Large intestine (tissue), 3 donors: ENCODE measurements at regions not wholly inside any gene's neighbourhood (a gene's known extent, or its start where the extent isn't known, plus 50 kb on each side); places are given as distances from the start of the nearest gene placed in this dataset.
A peak's percentile ranks its signal among the peaks of the same experiment; 100 is the strongest.

Experiments used
- DNase-seq, 2 donors: peaks; one replicate each; pipeline versions ENCODE4 v3.0.0 to v3.0.0-alpha.2; 2013
- H3K27ac ChIP-seq: one replicate; pipeline ENCODE4 v1.5.1; 2013; ENCODE audit warnings: low read length
- H3K27me3 ChIP-seq: 2 replicates; pipeline ENCODE4 v1.6.1; 2013; ENCODE audit warnings: low read length; ENCODE audit not compliant: control insufficient read depth, insufficient read depth
- H3K36me3 ChIP-seq: 2 replicates; pipeline ENCODE4 v1.6.1; 2013; ENCODE audit warnings: low read length; ENCODE audit not compliant: control insufficient read depth, insufficient read depth
- H3K4me1 ChIP-seq: one replicate; pipeline ENCODE4 v1.6.1; 2013; ENCODE audit warnings: low read length; ENCODE audit not compliant: control insufficient read depth, insufficient read depth
- H3K4me3 ChIP-seq: one replicate; pipeline ENCODE4 v1.5.1; 2013; ENCODE audit warnings: low read length
- H3K9me3 ChIP-seq: one replicate; pipeline ENCODE4 v1.6.1; 2013; ENCODE audit warnings: mild to moderate bottlenecking, low read depth, low read length, moderate library complexity; ENCODE audit not compliant: control insufficient read depth
- WGBS: methylation state at CpG from one replicate; pipeline ENCODE4 v1.1.5; 2013; ENCODE audit warnings: low lambda C conversion rate; ENCODE audit not compliant: insufficient coverage; 5-methylcytosine and 5-hydroxymethylcytosine counted together

- WGBS, result no CpG with 5 or more reads among the region's 4 CpGs
- Histone ChIP-seq H3K9me3 (no peaks in the 10 kb centered on the region), H3K4me1 (no peaks in the 10 kb centered on the region), H3K4me3 (no peak overlapping the region), H3K27ac (no peak overlapping the region), H3K36me3 (no peaks in the 10 kb centered on the region), H3K27me3 (no peaks in the 10 kb centered on the region)
- no peak for DNase-seq
These were observed 146.8 kb downstream of the RPS12 start for GRCh38 chr6:132961122-132961521.

DNA sequence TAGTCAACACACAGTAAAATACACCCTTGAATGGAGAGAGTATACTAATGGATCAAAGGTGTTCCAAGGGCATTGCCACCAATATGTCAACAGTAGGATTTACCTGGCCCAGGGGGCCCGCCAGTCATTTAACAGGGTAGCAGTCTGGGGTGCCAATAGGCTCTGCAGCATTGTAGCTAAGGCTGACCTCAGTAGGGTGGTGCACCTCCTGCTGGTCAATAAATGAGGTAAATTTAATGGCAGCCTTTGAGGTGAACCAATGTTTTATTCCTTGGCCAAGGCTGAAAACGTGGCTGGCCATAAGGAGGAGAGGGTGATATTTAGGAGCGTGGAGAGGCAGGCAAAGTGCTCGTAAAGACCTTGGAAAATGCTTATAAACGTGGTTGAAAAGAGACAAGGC, 147.2 kb downstream of the RPS12 start:
- Histone ChIP-seq H3K4me3 (no peak overlapping the region), H3K36me3 (no peaks in the 10 kb centered on the region), H3K27ac (no peak overlapping the region), H3K4me1 (no peaks in the 10 kb centered on the region), H3K27me3 (no peaks in the 10 kb centered on the region), H3K9me3 (no peaks in the 10 kb centered on the region)
- WGBS, result 91% methylated on average over 4 of the region's 5 CpGs
- DNase-seq, result no peak

DNA sequence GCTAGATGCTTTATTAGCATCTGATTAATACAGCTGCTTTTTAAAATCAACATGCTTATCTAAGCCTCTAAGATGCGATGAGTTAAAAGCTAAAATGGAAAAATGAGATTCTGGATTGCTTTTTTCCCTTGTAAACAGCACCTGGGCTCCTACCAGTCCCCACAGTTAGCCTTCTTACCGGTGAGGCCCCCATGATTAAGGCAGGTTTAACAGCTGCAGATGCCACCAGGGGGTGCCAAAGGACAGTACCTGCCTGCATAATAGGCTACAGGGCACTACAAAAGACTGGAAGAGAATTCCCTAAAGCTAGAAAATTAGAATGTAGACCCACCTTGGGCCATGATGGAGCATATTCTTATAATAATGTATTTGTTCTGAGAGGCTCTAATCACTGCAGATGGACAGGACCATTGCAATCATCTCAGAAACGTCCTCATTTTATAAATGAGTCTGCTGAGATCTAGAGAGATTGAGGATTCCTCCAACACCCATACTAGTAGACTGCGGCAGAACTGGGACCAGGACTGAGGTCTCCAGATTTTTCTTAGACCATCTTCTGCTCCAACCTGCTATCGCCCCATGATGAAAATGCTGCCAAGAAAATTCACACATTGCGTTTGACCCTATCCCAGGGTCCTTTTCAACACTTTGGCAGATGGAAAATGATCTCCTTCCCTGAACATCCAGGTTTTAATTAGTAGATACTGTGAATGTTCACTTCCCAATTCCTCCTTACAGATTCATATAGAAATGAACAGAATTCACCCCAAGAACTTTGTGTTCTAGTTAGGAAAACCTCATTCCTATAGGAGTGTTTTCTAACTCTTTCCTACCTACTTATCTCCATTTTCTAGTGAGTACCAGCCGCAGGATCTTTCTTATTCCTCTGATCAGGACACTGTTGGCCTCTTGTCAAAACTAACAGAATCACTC, 148.8 kb downstream of the RPS12 start:
- H3K27ac ChIP-seq, result no peak overlapping the region
- no peaks in the 10 kb centered on the region for H3K9me3 ChIP-seq
- H3K36me3 ChIP-seq, result no peaks in the 10 kb centered on the region
- H3K4me1 ChIP-seq, result no peaks in the 10 kb centered on the region
- DNase-seq, result peak; percentile 13 to 29
- H3K4me3 ChIP-seq, result no peak overlapping the region
- H3K27me3 ChIP-seq, result no peaks in the 10 kb centered on the region
- no CpG with 5 or more reads among the region's 7 CpGs for WGBS

DNA sequence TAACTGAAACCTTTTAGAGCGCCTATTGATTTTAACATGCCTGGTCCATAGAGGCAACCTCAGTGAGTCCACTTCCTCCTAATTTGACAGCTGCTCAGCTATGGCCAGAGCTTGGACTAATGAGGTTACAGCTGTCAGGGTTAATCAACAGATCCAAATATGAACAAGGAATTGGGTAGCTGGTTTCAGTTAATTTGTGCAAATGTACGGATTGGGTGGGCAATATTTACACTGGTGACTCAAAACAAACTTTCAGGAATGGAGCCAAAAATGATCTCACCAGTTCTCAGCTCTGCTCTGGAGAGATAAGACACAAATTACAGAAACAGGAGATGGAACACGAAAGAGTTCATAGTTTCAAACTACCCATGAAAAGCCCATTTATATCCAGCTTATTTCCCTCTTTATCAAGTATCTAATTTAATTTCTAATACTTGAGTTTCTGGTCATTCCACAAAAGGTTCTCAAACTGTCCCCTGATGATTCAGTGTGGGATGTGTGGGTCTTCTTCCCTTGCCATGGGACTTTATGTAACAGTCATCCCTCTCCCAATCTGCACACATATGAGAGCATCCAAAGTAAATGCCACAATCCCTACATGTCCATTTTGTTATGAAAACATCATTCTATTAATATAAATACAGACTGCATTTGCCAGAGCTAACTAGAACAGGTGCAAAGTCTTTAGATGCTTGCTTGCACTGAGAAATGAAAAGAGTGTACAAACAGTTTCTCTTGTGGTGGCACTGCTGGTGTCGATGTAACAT, 149.9 kb downstream of the RPS12 start:
- DNase-seq, result peak in 1 of 2 donors; percentile 28
- Histone ChIP-seq H3K4me1 (no peaks in the 10 kb centered on the region), H3K27me3 (no peaks in the 10 kb centered on the region), H3K9me3 (no peaks in the 10 kb centered on the region), H3K36me3 (no peaks in the 10 kb centered on the region), H3K4me3 (no peak overlapping the region), H3K27ac (no peak overlapping the region)
- WGBS, result 0% methylated on average over 1 of the region's 4 CpGs

- no peak overlapping the region for H3K27ac ChIP-seq
- no peaks in the 10 kb centered on the region for H3K27me3 ChIP-seq
- no peak overlapping the region for H3K4me3 ChIP-seq
- 60% methylated on average over 1 of the region's 2 CpGs for WGBS
- no peak for DNase-seq
- no peaks in the 10 kb centered on the region for H3K4me1 ChIP-seq
- H3K36me3 ChIP-seq, result no peaks in the 10 kb centered on the region
- no peaks in the 10 kb centered on the region for H3K9me3 ChIP-seq
These were observed 150.6 kb downstream of the RPS12 start for GRCh38 chr6:132964868-132965382.

GRCh38 chr6:132967871-132968270, 153.5 kb downstream of the RPS12 start:
- 43% methylated on average over 2 of the region's 2 CpGs for WGBS
- no peak overlapping the region for H3K4me3 ChIP-seq
- H3K9me3 ChIP-seq, result no peaks in the 10 kb centered on the region
- H3K27ac ChIP-seq, result no peak overlapping the region
- H3K36me3 ChIP-seq, result no peaks in the 10 kb centered on the region
- no peaks in the 10 kb centered on the region for H3K4me1 ChIP-seq
- H3K27me3 ChIP-seq, result no peaks in the 10 kb centered on the region
- DNase-seq, result no peak

DNA sequence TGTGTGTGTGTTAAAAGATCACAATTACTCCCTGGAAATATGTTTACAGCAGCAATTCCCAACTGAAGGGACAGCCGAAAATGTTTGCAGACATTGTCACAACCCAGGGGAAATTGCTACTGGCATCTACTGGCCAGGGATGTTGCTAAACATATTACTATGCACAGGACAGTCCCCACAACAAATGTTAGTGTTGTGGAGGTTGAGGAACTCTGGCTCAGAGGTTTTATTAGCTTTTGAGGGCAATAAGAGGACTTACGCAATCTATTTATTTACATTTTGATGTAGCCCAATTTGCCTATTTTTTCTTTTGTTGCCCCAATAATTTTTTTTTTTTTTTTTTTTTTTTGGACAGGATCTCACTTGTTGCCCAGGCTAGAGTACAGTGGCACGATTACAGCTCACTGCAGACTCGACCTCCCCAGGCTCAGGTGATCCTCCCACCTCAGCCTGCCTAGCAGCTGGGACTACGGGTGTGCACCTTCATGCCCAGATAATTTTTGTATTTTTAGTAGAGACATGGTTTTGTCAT, 154.1 kb downstream of the RPS12 start:
- Histone ChIP-seq H3K36me3 (no peaks in the 10 kb centered on the region), H3K9me3 (no peaks in the 10 kb centered on the region), H3K27ac (no peak overlapping the region), H3K4me3 (no peak overlapping the region), H3K4me1 (no peaks in the 10 kb centered on the region), H3K27me3 (no peaks in the 10 kb centered on the region)
- WGBS, result 100% methylated on average over 1 of the region's 5 CpGs
- no peak for DNase-seq

DNA sequence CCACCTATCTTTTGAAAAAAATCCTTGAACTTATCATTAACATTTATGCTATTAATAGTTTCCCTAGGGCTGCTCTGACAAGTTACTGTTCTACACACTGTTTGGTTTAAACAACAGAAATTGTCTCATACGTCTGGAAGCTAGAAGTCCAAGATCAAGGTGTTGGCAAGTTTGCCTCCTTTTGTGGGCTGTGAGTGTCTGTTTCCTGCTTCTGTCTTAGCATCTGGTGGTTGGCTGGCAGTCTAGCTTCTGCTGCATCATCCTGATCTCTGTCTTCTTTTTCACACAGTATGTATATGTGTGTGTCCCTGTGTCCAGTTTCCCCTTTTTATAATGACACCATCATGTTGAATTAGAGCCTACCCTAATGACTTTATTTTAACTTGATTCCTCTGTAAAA, 154.8 kb downstream of the RPS12 start:
- no peak overlapping the region for H3K4me3 ChIP-seq
- no peaks in the 10 kb centered on the region for H3K36me3 ChIP-seq
- no peaks in the 10 kb centered on the region for H3K27me3 ChIP-seq
- no peaks in the 10 kb centered on the region for H3K9me3 ChIP-seq
- H3K4me1 ChIP-seq, result no peaks in the 10 kb centered on the region
- no peak overlapping the region for H3K27ac ChIP-seq
- DNase-seq, result no peak
- WGBS, result 20% methylated on average over 1 of the region's 1 CpG

DNA sequence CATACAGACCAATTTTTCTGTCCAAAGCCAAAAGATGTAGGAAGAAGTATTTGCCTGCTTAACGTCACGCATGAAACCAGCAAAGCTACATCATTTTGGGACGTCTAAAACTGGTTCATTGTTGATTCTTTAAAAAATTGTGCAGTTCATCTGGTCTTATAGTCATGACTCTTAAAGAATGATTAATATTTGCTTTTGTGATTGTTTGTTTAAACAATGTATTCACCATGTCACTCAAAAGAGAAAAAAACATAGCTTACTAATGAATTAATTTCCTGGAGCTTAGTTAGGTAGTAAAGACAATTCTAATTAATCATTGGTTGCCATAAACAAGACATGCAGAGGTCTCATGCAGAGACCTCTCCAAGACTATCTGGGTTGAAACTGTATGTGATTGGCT, 157.3 kb downstream of the RPS12 start:
- DNase-seq, result no peak
- H3K27ac ChIP-seq, result no peak overlapping the region
- 83% methylated on average over 3 of the region's 3 CpGs for WGBS

DNA sequence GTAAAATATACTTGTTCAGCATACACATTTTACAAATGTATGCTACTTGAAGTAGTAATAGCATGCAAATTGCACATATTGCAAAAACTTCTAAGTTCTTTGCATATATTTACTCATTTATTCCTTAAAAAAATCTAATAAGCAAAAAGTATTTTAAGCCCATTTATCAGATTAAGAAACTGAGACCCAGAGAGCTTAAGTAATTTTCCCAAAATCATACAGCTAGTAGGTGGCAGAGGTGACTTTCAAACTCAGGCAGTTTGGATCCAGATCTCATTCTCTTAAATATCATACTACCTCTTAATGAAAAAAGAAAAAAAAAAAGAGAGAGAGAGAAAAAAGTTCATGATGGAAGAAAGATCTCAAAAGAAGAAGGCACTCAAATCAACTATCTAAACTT, 157.9 kb downstream of the RPS12 start:
- H3K4me1 ChIP-seq, result no peaks in the 10 kb centered on the region
- H3K27ac ChIP-seq, result no peak overlapping the region
- H3K4me3 ChIP-seq, result no peak overlapping the region
- DNase-seq, result no peak
- H3K9me3 ChIP-seq, result no peaks in the 10 kb centered on the region
- H3K27me3 ChIP-seq, result no peaks in the 10 kb centered on the region
- H3K36me3 ChIP-seq, result no peaks in the 10 kb centered on the region

More for the DNA sequence above, 157.3 kb downstream of the RPS12 start:
- no peaks in the 10 kb centered on the region for H3K9me3 ChIP-seq
- H3K4me1 ChIP-seq, result no peaks in the 10 kb centered on the region
- no peaks in the 10 kb centered on the region for H3K27me3 ChIP-seq
- H3K4me3 ChIP-seq, result no peak overlapping the region
- no peaks in the 10 kb centered on the region for H3K36me3 ChIP-seq
